Muscle layer of colon (tissue), 2 donors: ENCODE measurements at regions not wholly inside any gene's neighbourhood (a gene's known extent, or its start where the extent isn't known, plus 50 kb on each side); places are given as distances from the start of the nearest gene placed in this dataset.

ENCODE experiments used
- H3K27ac ChIP-seq: one replicate; pipeline ENCODE4 v1.7.0; 2013; ENCODE audit warnings: low read depth, mild to moderate bottlenecking, low read length, moderate library complexity
- H3K27me3 ChIP-seq, 2 donors: one replicate each; pipeline ENCODE4 v1.7.0; 2013; ENCODE audit warnings: low read length in 2 of 2, mild to moderate bottlenecking in 2 of 2; ENCODE audit not compliant: insufficient read depth in 2 of 2, control insufficient read depth in 1 of 2
- H3K36me3 ChIP-seq: one replicate; pipeline ENCODE4 v1.7.0; 2013; ENCODE audit warnings: mild to moderate bottlenecking, low read length; ENCODE audit not compliant: insufficient read depth
- H3K4me1 ChIP-seq: one replicate; pipeline ENCODE4 v1.7.0; 2013; ENCODE audit warnings: mild to moderate bottlenecking, low read length; ENCODE audit not compliant: insufficient read depth
- H3K4me3 ChIP-seq, 2 donors: one replicate each; pipeline ENCODE4 v1.7.0; 2013; ENCODE audit warnings: low read length in 2 of 2, low read depth in 1 of 2, mild to moderate bottlenecking in 1 of 2, moderate library complexity in 1 of 2
- H3K9ac ChIP-seq: one replicate; pipeline ENCODE4 v1.7.0; 2013; ENCODE audit warnings: low read length
- H3K9me3 ChIP-seq: one replicate; pipeline ENCODE4 v1.7.0; 2013; ENCODE audit warnings: mild to moderate bottlenecking, low read length
- donor health status: abdominal sarcoma.
- donor health status: Adenocarcinoma of cecum.

GRCh38 chr6:1107578-1107977 is 204.3 kb upstream of the FOXQ1 start:
- Histone ChIP-seq H3K9ac (no peak overlapping the region), H3K27ac (no peak overlapping the region), H3K36me3 (no peaks in the 10 kb centered on the region), H3K4me3 (no peak overlapping the region), H3K27me3 (no peaks in the 10 kb centered on the region), H3K4me1 (no peaks in the 10 kb centered on the region), H3K9me3 (no peaks in the 10 kb centered on the region)

DNA sequence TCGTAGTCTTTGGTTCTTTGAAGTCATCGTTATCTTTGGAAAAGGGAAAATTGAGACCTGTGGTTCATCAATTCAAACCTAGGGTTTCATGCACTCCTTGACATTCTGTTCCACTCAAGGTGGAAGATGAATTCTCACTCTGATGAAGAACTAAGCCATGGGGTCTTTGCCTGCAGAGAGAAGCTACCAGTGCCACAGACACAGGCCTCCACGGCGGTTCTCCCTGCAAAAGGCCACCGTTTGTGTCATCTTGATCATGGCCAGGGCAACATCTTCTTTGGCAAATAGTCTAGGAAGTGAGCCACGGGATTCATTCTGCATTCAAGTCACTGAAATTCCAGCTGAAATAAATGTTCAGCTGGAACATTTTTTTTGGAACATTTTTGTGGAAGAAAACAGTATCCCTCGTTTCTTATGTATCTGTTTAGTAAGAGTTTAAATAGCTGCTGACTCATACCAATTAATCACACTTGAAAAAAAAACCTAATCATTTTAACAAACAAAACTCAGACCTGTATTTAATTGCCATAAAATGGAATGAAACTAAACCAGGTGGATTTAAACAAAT is 206.0 kb upstream of the FOXQ1 start:
- no peak overlapping the region for H3K27ac ChIP-seq

DNA sequence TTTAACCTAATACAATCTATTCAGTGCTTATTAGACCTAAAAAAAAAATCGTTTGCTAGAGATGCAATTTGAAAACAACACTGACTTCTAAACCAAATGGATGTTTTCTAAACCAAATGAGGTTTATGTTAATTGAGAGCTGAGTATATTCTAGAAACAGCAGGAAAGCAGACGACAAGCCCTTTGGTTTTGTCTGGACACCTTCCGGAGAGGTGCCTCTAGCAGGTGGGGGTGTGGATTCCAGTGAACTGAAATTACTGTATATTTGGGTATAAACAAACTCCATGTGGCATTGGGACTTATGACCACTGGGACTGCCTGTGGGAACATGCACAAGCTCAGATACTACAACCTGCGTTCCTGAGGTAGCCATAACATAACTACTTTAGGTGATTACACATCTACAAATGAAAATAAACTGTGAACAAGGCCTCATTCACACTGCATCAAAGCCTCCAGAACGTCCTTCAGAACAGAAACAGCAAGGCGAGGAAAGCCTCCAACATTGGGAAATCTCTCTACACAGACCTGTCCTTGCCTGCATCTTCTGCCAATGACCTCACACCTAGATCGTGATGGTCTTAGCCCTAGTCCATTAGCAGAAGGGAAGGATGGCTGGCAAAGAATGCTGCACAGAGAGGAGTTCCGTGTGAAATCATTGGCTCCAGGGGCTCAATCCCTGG is 206.8 kb upstream of the FOXQ1 start:
- H3K9ac ChIP-seq = no peak overlapping the region
- H3K4me3 ChIP-seq = no peak overlapping the region
- no peaks in the 10 kb centered on the region for H3K27me3 ChIP-seq
- no peak overlapping the region for H3K27ac ChIP-seq
- H3K36me3 ChIP-seq = no peaks in the 10 kb centered on the region
- H3K4me1 ChIP-seq = no peaks in the 10 kb centered on the region
- no peaks in the 10 kb centered on the region for H3K9me3 ChIP-seq

More for the DNA sequence above, 206.0 kb upstream of the FOXQ1 start:
- Histone ChIP-seq H3K9ac (no peak overlapping the region), H3K9me3 (no peaks in the 10 kb centered on the region), H3K4me1 (no peaks in the 10 kb centered on the region), H3K36me3 (no peaks in the 10 kb centered on the region), H3K27me3 (no peaks in the 10 kb centered on the region), H3K4me3 (no peak overlapping the region)

- no peak overlapping the region for H3K27ac ChIP-seq
- no peaks in the 10 kb centered on the region for H3K36me3 ChIP-seq
- no peaks in the 10 kb centered on the region for H3K9me3 ChIP-seq
- H3K4me1 ChIP-seq = no peaks in the 10 kb centered on the region
- no peak overlapping the region for H3K9ac ChIP-seq
- no peaks in the 10 kb centered on the region for H3K27me3 ChIP-seq
- H3K4me3 ChIP-seq = no peak overlapping the region
Observed at GRCh38 chr6:1103945-1104623, 207.8 kb upstream of the FOXQ1 start.

DNA sequence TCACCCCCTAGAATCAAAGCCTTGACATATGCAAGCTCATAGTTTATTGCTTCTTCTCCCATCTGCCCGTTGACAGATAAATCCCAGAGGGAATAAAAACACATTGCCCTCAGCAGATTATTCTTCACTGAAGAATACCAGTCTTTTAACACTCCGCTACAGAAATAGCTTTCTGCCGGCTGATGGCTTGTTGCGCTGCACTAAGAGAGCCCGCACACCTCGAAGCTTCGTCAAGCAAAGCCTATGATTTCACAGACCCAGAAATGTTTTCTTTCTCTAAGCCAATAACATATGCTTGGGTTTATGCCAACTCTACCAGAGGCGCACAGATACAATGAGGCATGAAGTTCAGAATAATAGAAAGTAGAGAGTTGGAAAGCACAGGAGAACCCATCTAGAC is 208.9 kb upstream of the FOXQ1 start:
- H3K27me3 ChIP-seq = no peaks in the 10 kb centered on the region
- no peaks in the 10 kb centered on the region for H3K36me3 ChIP-seq
- H3K9ac ChIP-seq = no peak overlapping the region
- no peak overlapping the region for H3K27ac ChIP-seq
- no peaks in the 10 kb centered on the region for H3K9me3 ChIP-seq
- H3K4me1 ChIP-seq = no peaks in the 10 kb centered on the region
- no peak overlapping the region for H3K4me3 ChIP-seq

DNA sequence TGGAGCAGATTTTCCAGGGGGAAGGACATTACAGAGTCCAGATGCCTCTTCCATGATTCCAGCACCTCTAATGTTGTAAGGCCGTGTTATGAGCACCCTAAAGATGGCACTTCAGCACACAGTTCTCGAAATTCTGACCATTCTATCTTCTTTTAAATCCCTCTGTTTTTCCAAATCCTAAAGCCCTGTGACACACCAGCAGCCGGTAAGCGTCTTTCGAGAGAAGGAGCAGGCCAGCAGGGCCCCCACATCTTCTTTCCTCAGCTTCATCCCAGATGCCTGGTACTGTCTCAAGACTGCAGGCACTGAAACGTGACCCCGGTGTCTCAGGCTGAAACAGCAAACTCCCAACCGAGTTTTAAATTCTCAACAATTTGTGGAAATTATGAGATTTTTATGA is 211.6 kb upstream of the FOXQ1 start:
- no peak overlapping the region for H3K9ac ChIP-seq
- no peaks in the 10 kb centered on the region for H3K9me3 ChIP-seq
- H3K27ac ChIP-seq = no peak overlapping the region
- H3K4me3 ChIP-seq = no peak overlapping the region
- no peaks in the 10 kb centered on the region for H3K4me1 ChIP-seq
- H3K36me3 ChIP-seq = no peaks in the 10 kb centered on the region
- H3K27me3 ChIP-seq = no peaks in the 10 kb centered on the region

DNA sequence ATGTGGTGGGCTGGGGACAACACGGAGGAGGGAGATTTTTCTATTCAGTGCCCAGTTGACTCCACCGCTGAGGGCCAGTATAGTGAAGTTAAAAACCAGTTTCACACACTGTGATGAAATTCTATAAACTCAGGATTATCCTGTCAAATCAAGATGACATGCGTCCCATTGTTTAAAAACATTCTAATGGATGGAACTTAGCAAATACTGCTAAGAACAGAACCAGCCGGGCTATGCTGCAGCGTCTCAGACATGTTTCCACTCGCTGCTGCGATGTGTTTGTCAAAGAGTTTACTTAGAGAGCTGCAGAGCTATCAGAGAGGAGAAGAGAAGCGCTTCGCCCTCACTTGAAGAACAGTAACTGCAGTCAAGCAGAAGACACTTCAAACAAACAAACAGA is 212.6 kb upstream of the FOXQ1 start:
- no peak overlapping the region for H3K4me3 ChIP-seq
- no peaks in the 10 kb centered on the region for H3K27me3 ChIP-seq
- H3K4me1 ChIP-seq = no peaks in the 10 kb centered on the region
- no peak overlapping the region for H3K9ac ChIP-seq
- no peaks in the 10 kb centered on the region for H3K9me3 ChIP-seq
- no peaks in the 10 kb centered on the region for H3K36me3 ChIP-seq
- no peak overlapping the region for H3K27ac ChIP-seq

DNA sequence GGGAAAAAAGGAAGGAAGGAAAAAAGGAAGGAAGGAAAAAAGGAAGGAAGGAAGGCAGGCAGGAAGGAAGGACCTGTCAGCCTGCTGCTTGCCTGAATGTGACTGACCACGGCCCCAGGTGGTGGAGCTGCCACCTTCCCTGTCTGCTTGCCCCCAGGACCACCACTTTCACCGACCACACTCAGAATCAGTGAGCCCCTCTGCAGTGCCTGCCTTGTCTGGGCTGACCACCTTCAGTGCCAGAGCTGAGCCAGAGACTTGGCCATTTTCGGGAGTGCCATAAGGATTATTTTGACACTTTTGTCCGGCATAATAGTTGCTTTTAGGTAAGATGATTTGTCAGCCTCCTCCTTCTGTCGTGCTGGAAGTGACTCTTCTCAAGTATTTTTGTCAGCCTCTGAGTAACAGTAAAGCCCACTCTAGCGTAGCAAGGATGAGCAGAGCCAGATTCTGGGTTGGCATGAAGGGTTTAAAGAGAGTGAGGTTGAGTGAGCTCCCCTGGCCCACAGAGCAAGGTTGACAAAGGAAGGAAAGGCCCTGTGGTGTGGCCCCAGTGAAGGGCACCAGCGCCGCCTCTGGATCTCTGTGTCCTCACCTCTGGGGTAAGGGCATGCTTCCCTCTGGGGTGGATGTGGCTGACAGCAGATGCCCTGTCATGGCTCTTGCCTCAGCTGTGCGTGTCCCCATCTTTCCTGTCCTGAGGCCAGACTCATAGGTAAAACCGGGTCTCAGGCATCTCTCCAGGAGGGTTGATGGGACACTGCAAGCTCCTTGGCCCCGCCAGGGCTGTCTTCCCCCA is 214.7 kb upstream of the FOXQ1 start:
- no peak overlapping the region for H3K9ac ChIP-seq
- no peaks in the 10 kb centered on the region for H3K36me3 ChIP-seq
- H3K4me3 ChIP-seq = no peak overlapping the region

GRCh38 chr6:1094306-1094705 is 217.6 kb upstream of the FOXQ1 start:
- H3K36me3 ChIP-seq = no peaks in the 10 kb centered on the region

More for the DNA sequence above, 214.7 kb upstream of the FOXQ1 start:
- H3K9me3 ChIP-seq = no peaks in the 10 kb centered on the region
- no peak overlapping the region for H3K27ac ChIP-seq
- no peaks in the 10 kb centered on the region for H3K4me1 ChIP-seq
- H3K27me3 ChIP-seq = no peaks in the 10 kb centered on the region

GRCh38 chr6:1091900-1092299 is 220.0 kb upstream of the FOXQ1 start:
- no peaks in the 10 kb centered on the region for H3K4me1 ChIP-seq
- H3K36me3 ChIP-seq = no peaks in the 10 kb centered on the region
- no peak overlapping the region for H3K4me3 ChIP-seq
- no peak overlapping the region for H3K9ac ChIP-seq
- H3K27me3 ChIP-seq = no peaks in the 10 kb centered on the region
- no peaks in the 10 kb centered on the region for H3K9me3 ChIP-seq
- no peak overlapping the region for H3K27ac ChIP-seq

More at GRCh38 chr6:1094306-1094705, 217.6 kb upstream of the FOXQ1 start:
- Histone ChIP-seq H3K4me1 (no peaks in the 10 kb centered on the region), H3K9ac (no peak overlapping the region), H3K9me3 (no peaks in the 10 kb centered on the region), H3K27ac (no peak overlapping the region), H3K27me3 (no peaks in the 10 kb centered on the region), H3K4me3 (no peak overlapping the region)

DNA sequence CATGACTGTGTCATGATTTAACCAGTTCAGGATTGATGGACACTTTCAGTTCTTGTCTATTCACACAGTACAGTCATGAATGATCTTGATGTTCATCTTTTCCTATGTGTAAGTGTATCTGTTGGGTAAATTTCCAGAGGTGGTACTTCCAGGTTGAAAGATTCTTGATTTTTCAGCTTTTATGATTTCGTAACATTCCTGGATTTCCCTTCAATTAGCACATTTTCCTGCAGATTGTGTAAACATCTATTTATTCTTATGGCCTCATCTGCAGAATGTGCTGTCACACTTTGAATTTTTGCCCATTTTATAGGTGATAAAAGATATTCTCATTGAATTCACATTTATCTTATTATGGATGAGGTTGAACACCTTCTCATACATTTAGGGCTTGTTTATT is 222.0 kb upstream of the FOXQ1 start:
- H3K36me3 ChIP-seq = no peaks in the 10 kb centered on the region
- H3K9ac ChIP-seq = no peak overlapping the region
- no peak overlapping the region for H3K27ac ChIP-seq
- H3K9me3 ChIP-seq = no peaks in the 10 kb centered on the region
- H3K4me1 ChIP-seq = no peaks in the 10 kb centered on the region
- H3K4me3 ChIP-seq = no peak overlapping the region
- no peaks in the 10 kb centered on the region for H3K27me3 ChIP-seq
